ENCODE measurements at regions not wholly inside any gene's neighbourhood (a gene's known extent, or its start where the extent isn't known, plus 50 kb on each side); places are given as distances from the start of the nearest gene placed in this dataset.

DNA sequence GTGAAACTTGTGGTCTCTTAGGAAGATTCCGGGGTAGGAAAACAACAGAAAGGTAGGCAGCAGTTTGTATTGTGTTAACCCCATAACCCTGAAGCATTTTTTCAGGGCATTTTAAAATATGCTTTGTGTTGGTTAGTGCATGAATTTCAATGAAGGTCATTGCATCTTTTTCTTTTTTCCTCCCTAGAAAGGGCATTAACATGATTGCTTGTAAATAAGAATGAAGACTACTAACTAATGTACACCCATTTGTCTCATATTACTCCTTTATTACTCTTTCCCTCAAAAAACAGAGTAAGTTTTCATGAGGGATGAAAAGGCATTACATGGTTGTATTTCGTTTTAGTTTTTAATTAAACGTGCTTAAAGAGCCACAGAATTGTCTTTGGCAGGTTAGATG lies 141.4 kb downstream of the OGFRL1 start:
- no peaks in the 10 kb centered on the region for H3K4me1 Mint-ChIP-seq (ENCODE audit: low read depth)
- no peak overlapping the region for H3K4me3 Mint-ChIP-seq
- no peaks in the 10 kb centered on the region for H3K9me3 Mint-ChIP-seq
- no peak for DNase-seq (ENCODE audit: low spot score)
- no peak overlapping the region for H3K27ac Mint-ChIP-seq
- no peaks in the 10 kb centered on the region for H3K36me3 Mint-ChIP-seq (ENCODE audit: low read depth)
- no peaks in the 10 kb centered on the region for H3K27me3 Mint-ChIP-seq (ENCODE audit: low read depth)

DNA sequence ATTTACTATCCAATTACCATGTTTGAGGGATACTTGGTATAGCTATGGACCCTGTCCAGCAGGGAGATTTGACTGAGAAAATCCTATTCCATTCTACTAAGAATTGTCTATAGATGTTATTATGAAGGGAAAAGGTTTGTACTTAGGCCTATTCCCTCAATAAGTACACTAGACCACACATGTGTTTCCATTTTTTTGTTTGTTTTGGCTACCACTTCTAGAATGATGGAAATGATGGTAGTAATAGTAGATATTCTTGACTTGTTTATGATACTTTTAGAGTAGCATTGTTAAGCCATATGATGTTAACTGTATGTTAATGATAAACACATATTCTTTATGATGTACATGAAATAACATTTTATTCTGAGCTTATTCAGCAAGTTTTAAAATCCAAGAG lies 144.8 kb downstream of the OGFRL1 start:
- Mint-ChIP-seq H3K36me3 (ENCODE audit: low read depth) (no peaks in the 10 kb centered on the region), H3K27ac (no peak overlapping the region), H3K9me3 (no peaks in the 10 kb centered on the region), H3K27me3 (ENCODE audit: low read depth) (no peaks in the 10 kb centered on the region), H3K4me1 (ENCODE audit: low read depth) (no peaks in the 10 kb centered on the region), H3K4me3 (no peak overlapping the region)
- no peak for DNase-seq (ENCODE audit: low spot score)

DNA sequence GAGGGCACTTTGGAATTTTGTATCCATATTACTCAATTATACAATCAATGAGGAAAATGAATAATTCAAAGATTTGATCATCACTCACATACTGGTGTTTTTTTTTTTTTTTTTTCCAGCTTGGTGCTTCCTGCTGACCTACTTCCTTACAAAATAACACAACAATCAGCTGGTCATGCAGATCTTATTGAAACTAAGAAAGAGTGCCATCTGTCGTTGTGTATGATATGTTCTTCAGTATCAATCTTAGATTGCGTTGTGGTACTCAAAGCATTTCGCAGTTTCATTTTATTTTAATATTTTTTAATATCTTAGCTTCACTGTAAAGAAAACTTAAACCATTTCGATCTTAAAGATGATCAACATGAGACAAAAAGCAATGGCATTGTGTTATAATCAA lies 155.6 kb downstream of the OGFRL1 start:
- Mint-ChIP-seq H3K36me3 (ENCODE audit: low read depth) (no peaks in the 10 kb centered on the region), H3K4me3 (no peak overlapping the region), H3K4me1 (ENCODE audit: low read depth) (no peaks in the 10 kb centered on the region), H3K9me3 (no peaks in the 10 kb centered on the region), H3K27me3 (ENCODE audit: low read depth) (no peaks in the 10 kb centered on the region), H3K27ac (no peak overlapping the region)
- no peak for DNase-seq (ENCODE audit: low spot score)

DNA sequence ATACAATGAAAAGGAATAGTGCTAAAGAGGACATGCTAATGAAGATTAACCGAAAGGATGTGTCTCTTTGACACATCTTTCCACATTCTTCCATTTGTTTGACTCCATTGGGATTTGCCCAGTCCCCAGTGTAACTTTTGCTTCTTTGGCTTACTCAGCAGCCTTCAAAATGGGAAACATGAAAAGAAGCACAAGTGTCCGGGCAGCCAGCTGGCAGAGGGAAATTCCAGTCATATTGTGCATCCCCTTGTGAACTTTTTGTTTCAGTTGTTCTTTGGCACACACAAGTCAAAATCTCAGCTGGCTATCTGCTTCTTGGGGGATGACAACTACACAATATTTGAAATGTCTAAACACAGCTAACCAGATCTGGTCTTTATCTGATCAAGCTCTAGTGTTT lies 157.4 kb downstream of the OGFRL1 start:
- H3K4me1 Mint-ChIP-seq (ENCODE audit: low read depth): no peaks in the 10 kb centered on the region
- H3K27me3 Mint-ChIP-seq (ENCODE audit: low read depth): no peaks in the 10 kb centered on the region
- no peak for DNase-seq (ENCODE audit: low spot score)
- no peak overlapping the region for H3K27ac Mint-ChIP-seq
- H3K36me3 Mint-ChIP-seq (ENCODE audit: low read depth): no peaks in the 10 kb centered on the region
- H3K9me3 Mint-ChIP-seq: no peaks in the 10 kb centered on the region
- no peak overlapping the region for H3K4me3 Mint-ChIP-seq

DNA sequence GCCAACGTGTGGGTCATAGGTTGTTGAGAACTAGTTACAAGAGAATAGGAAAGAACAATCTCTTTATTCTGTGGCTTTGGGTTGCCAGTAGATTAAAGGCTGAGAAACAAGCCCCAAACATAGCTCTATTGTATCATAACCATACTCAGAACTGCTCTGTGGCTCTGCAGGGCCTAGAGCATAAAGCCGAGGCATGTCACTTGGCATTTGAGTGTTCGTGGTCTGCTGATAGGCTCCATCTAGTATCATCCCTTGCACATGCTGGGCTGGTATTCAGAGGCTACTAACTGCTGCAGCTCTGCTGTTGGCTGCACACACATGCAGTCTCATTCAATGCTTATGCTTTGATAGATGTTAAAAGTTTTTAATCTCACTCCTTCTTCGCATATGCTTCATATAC lies 157.9 kb downstream of the OGFRL1 start:
- Mint-ChIP-seq H3K27ac (no peak overlapping the region), H3K4me3 (no peak overlapping the region), H3K9me3 (no peaks in the 10 kb centered on the region), H3K4me1 (ENCODE audit: low read depth) (no peaks in the 10 kb centered on the region), H3K36me3 (ENCODE audit: low read depth) (no peaks in the 10 kb centered on the region), H3K27me3 (ENCODE audit: low read depth) (no peaks in the 10 kb centered on the region)
- no peak for DNase-seq (ENCODE audit: low spot score)

DNA sequence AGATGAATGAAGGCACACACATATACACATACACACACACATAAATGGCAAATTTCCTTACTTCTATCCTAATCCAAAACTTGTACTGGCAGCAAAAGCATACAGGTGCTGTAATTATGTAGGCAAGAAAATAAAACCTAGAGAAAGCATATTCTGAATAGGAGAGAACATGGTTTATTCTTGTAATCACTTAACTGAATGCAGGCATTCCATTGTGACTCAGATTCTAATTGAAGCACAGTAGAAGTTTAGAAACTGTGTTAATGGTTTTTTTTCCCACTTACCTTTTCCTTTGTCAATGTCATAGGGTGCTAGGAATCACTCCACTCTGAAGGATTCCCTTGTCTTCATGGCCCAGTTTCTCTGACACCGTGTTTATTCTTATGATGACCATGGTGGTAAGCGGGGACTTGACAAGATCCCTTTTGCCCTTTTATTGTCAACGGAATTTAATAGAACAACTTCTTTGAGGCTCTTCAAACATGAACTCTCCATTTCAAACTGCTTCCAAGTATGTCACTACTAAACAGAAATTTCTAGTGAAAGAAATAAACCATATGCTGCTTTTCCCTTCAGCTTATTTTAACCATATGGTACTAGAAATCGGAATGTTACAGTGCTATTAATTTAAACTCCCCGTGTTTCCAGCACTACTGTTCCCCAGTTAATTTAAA lies 164.2 kb downstream of the OGFRL1 start:
- H3K36me3 Mint-ChIP-seq (ENCODE audit: low read depth): no peaks in the 10 kb centered on the region
- no peak overlapping the region for H3K4me3 Mint-ChIP-seq
- no peaks in the 10 kb centered on the region for H3K9me3 Mint-ChIP-seq
- H3K27ac Mint-ChIP-seq: no peak overlapping the region
- DNase-seq (ENCODE audit: low spot score): no peak
- no peaks in the 10 kb centered on the region for H3K27me3 Mint-ChIP-seq (ENCODE audit: low read depth)
- no peaks in the 10 kb centered on the region for H3K4me1 Mint-ChIP-seq (ENCODE audit: low read depth)

DNA sequence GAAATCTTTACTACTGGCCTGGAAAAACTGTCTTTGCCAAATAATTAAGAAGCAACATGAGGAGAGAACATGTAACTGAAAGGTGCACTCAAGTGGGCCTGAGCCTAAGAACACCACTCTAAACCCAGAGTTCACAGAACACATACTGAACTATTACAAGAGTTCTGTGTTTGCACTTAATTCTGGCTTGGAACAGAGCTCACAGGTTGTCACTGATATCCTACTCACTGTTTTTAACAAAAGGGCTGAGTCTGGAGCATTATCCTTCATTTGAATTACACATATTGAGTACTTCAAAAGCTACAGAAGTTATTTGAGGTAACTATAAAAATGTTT lies 164.7 kb downstream of the OGFRL1 start:
- H3K9me3 Mint-ChIP-seq: no peaks in the 10 kb centered on the region
- H3K36me3 Mint-ChIP-seq (ENCODE audit: low read depth): no peaks in the 10 kb centered on the region
- H3K4me1 Mint-ChIP-seq (ENCODE audit: low read depth): no peaks in the 10 kb centered on the region
- H3K27ac Mint-ChIP-seq: no peak overlapping the region
- no peak overlapping the region for H3K4me3 Mint-ChIP-seq
- no peak for DNase-seq (ENCODE audit: low spot score)
- H3K27me3 Mint-ChIP-seq (ENCODE audit: low read depth): no peaks in the 10 kb centered on the region

DNA sequence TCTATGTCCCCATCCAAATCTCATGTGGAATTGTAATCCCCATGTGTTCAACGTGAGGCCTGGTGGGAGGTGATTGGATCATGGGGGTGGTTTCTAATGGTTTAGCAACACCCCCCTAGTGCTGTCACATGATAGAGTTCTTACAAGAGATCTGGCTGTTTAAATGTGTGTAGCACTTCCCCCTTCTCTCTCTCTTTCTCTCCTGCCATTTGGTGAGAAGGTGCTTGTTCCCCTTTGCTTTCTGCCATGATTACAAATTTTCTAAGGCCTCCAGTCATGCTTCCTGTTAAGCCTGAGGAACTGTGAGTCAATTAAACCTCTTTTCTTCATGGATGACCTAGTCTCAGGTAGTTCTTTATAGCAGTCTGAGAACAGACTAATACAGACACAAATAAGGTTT lies 165.4 kb downstream of the OGFRL1 start:
- Mint-ChIP-seq H3K27ac (no peak overlapping the region), H3K36me3 (ENCODE audit: low read depth) (no peaks in the 10 kb centered on the region), H3K9me3 (no peaks in the 10 kb centered on the region), H3K27me3 (ENCODE audit: low read depth) (no peaks in the 10 kb centered on the region), H3K4me1 (ENCODE audit: low read depth) (no peaks in the 10 kb centered on the region), H3K4me3 (no peak overlapping the region)
- no peak for DNase-seq (ENCODE audit: low spot score)

DNA sequence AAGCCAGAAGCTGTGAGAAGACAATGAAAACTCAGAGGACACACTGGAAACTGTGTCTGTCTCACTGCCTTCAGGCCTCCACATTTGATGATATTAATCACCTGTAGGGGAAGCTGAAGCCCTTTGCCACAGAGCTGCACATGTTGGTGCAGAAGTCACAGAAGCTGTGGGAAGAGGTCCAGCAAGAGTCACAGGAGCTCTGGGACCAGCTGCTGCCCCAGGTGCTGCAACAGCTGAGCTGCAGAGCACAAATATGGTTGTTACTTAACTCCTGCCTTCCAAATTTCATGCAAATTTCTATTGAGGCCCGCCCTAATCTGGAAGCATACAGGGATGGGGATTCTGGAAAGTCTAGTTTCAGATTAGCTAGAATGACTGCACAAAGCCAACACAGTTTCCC lies 169.3 kb downstream of the OGFRL1 start:
- no peaks in the 10 kb centered on the region for H3K27me3 Mint-ChIP-seq (ENCODE audit: low read depth)
- no peak overlapping the region for H3K4me3 Mint-ChIP-seq
- H3K9me3 Mint-ChIP-seq: no peaks in the 10 kb centered on the region
- H3K27ac Mint-ChIP-seq: no peak overlapping the region
- DNase-seq (ENCODE audit: low spot score): no peak
- no peaks in the 10 kb centered on the region for H3K36me3 Mint-ChIP-seq (ENCODE audit: low read depth)
- no peaks in the 10 kb centered on the region for H3K4me1 Mint-ChIP-seq (ENCODE audit: low read depth)

DNA sequence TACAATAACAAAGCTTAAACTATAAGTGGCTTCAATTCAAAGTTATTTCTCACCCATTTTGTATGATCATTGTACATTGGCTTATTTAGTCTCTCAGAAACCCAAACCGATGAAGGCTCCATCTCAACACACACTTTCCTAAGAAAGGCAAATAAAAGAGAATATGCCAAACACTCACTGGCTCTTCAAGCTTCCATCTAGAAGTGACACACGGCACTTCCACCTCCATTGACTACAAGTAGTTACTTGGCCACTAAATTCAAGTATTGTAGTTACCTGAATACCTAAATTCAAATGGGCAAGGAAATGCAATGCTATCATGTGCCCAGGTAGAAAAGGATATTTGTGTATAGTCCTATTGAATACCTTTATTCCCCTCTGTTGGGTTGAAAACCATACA lies 170.6 kb downstream of the OGFRL1 start:
- Mint-ChIP-seq H3K4me3 (no peak overlapping the region), H3K9me3 (no peaks in the 10 kb centered on the region), H3K36me3 (ENCODE audit: low read depth) (no peaks in the 10 kb centered on the region)

DNA sequence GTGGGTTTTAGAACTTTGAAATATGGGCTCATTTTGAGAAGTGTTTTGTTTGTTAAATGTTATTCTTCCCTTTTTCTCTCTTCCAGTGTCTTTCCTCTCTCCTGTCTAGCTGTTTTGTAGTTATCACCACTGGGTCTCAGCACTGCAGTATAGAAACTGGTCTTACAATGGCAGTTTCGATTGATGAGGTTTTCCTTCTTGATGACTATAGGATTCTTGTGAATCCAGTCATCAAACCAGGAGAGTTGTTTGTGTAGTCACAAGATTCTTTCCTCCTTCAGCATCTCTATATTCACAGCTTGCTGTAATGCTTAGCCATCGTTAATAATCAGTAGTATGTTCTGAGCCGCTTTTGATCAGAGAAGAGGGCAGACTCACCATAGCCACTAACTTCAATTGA lies 172.3 kb downstream of the OGFRL1 start:
- no peaks in the 10 kb centered on the region for H3K36me3 Mint-ChIP-seq (ENCODE audit: low read depth)
- H3K4me3 Mint-ChIP-seq: no peak overlapping the region
- H3K27ac Mint-ChIP-seq: no peak overlapping the region
- H3K4me1 Mint-ChIP-seq (ENCODE audit: low read depth): no peaks in the 10 kb centered on the region
- DNase-seq (ENCODE audit: low spot score): no peak
- no peaks in the 10 kb centered on the region for H3K27me3 Mint-ChIP-seq (ENCODE audit: low read depth)
- no peaks in the 10 kb centered on the region for H3K9me3 Mint-ChIP-seq

More for the DNA sequence above, 170.6 kb downstream of the OGFRL1 start:
- DNase-seq (ENCODE audit: low spot score): no peak
- H3K4me1 Mint-ChIP-seq (ENCODE audit: low read depth): no peaks in the 10 kb centered on the region
- no peak overlapping the region for H3K27ac Mint-ChIP-seq
- H3K27me3 Mint-ChIP-seq (ENCODE audit: low read depth): no peaks in the 10 kb centered on the region

DNA sequence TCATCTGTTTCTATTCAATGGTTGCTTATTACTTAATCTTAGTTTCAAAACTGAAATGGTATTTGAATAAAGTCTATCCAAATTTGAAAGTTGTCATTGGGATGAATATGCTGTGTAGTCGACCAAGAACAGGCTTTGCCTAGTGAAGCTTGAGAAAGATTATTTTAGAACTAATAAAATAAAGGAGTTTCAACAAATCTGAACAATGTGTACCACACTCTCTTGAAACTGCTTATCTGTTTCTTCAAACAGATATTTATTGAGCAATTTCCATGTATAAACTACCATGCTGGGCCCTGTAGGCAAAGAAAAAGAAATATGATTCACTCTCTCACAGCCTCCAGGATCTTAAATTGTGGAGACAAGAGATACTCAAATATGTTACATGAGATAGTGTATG lies 174.4 kb downstream of the OGFRL1 start:
- Mint-ChIP-seq H3K9me3 (no peaks in the 10 kb centered on the region), H3K4me3 (no peak overlapping the region)

DNA sequence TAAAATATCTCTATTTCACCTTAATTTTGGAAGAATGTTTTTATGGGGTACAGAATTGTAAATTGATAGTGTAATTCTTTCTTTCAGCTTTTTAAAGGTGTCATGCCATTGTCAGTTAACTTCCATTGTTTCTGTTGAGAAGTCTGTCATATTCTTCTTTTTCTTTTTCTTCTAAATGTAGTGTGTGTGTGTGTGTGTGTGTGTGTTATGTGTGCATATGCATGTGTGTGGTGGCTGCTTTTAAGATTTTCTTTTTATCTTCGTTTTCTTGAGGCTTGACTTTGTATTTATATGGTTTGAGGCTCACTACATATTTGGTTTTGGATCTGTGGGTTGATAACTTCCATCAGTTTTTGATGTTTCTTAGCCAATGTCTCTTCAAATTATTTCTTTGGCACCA lies 176.5 kb downstream of the OGFRL1 start:
- no peak overlapping the region for H3K27ac Mint-ChIP-seq
- no peaks in the 10 kb centered on the region for H3K9me3 Mint-ChIP-seq
- H3K36me3 Mint-ChIP-seq (ENCODE audit: low read depth): no peaks in the 10 kb centered on the region
- DNase-seq (ENCODE audit: low spot score): no peak
- H3K4me1 Mint-ChIP-seq (ENCODE audit: low read depth): no peaks in the 10 kb centered on the region
- H3K27me3 Mint-ChIP-seq (ENCODE audit: low read depth): no peaks in the 10 kb centered on the region
- no peak overlapping the region for H3K4me3 Mint-ChIP-seq

More for the DNA sequence above, 174.4 kb downstream of the OGFRL1 start:
- Mint-ChIP-seq H3K36me3 (ENCODE audit: low read depth) (no peaks in the 10 kb centered on the region), H3K27me3 (ENCODE audit: low read depth) (no peaks in the 10 kb centered on the region), H3K4me1 (ENCODE audit: low read depth) (no peaks in the 10 kb centered on the region), H3K27ac (no peak overlapping the region)
- DNase-seq (ENCODE audit: low spot score): no peak

DNA sequence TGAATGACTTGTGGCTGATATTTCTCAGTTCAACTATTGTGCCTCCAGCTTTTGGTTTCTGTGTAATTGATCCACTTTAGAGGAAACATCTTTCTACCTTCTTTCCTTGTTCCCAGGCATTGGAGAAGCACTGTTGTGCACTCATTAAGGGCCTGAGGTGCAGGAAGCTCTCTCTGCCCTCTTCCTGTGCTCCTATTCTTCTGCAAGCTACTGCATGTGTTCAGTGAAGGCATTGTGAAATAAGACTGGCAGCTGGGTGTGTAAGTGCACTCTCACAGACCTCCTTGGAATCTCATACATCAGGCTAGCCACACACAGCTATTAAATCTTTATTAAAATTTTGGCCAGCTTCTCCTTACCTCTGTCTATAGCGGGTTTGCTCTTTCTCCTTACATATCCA lies 177.8 kb downstream of the OGFRL1 start:
- Mint-ChIP-seq H3K9me3 (no peaks in the 10 kb centered on the region), H3K4me1 (ENCODE audit: low read depth) (no peaks in the 10 kb centered on the region), H3K36me3 (ENCODE audit: low read depth) (no peaks in the 10 kb centered on the region), H3K4me3 (no peak overlapping the region), H3K27ac (no peak overlapping the region), H3K27me3 (ENCODE audit: low read depth) (no peaks in the 10 kb centered on the region)
- no peak for DNase-seq (ENCODE audit: low spot score)

DNA sequence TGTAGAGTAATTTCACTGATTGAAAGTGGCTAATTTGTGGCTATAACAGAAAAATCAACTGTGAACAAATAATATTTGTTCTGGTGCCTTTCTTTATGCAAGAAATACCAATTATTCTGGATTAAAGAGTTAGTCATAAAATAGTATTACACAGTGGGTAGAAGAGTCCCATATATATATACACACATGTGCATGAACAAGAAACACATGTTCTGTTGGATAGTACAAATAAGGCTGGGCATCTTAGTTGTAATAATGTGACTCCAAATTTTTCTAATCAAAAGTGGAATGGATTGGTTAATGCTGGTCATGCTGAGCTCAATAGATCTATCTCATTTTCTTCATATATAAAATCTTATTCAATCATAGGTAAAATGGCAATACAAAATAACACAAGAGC lies 179.4 kb downstream of the OGFRL1 start:
- Mint-ChIP-seq H3K36me3 (ENCODE audit: low read depth) (no peaks in the 10 kb centered on the region), H3K27ac (no peak overlapping the region), H3K4me3 (no peak overlapping the region), H3K9me3 (no peaks in the 10 kb centered on the region), H3K27me3 (ENCODE audit: low read depth) (no peaks in the 10 kb centered on the region), H3K4me1 (ENCODE audit: low read depth) (no peaks in the 10 kb centered on the region)
- no peak for DNase-seq (ENCODE audit: low spot score)

Data from T-helper 2 cell treated with Interferon-gamma antibody and Interleukin-4, amounts not matched to agents 5 μg/mL and 100 μg/mL, for 36 hours (primary cell).